WERI-Rb-1 (cell line): ENCODE measurements at regions not wholly inside any gene's neighbourhood (a gene's known extent, or its start where the extent isn't known, plus 50 kb on each side); places are given as distances from the start of the nearest gene placed in this dataset.

Experiments
- DNase-seq: peaks from one replicate; pipeline ENCODE4 v3.0.0-alpha.2; 2020
- H3K27ac ChIP-seq: fragments of 250-450 bp; sonication (Bioruptor Pico); 2 replicates; pipeline ENCODE4 v1.5.1; 2020; ENCODE audit warnings: mild to moderate bottlenecking, moderate library complexity
- H3K27me3 ChIP-seq: fragments of 250-450 bp; sonication (Bioruptor Pico); 2 replicates; pipeline ENCODE4 v1.5.1; 2021; ENCODE audit warnings: mild to moderate bottlenecking, low read depth, moderate library complexity; ENCODE audit not compliant: insufficient read depth, severe bottlenecking
- H3K36me3 ChIP-seq: fragments of 250-450 bp; sonication (Bioruptor Pico); 2 replicates; pipeline ENCODE4 v1.5.1; 2020; ENCODE audit warnings: mild to moderate bottlenecking, moderate library complexity
- H3K4me3 ChIP-seq: 2 replicates; pipeline ENCODE4 v1.5.1; 2011; ENCODE audit warnings: low read depth, mild to moderate bottlenecking, control low read depth, low read length
- H3K9me3 ChIP-seq: fragments of 250-450 bp; sonication (Bioruptor Pico); 2 replicates; pipeline ENCODE4 v1.5.1; 2021; ENCODE audit warnings: mild to moderate bottlenecking, moderate library complexity; ENCODE audit not compliant: severe bottlenecking
- TF ChIP-seq, protein P1 (sequence below): IDR thresholded peaks from 2 replicates; pipeline ENCODE4 v1.5.1; 2011; ENCODE audit warnings: low read depth, mild to moderate bottlenecking, control low read depth, inconsistent platforms, low read length

DNA sequence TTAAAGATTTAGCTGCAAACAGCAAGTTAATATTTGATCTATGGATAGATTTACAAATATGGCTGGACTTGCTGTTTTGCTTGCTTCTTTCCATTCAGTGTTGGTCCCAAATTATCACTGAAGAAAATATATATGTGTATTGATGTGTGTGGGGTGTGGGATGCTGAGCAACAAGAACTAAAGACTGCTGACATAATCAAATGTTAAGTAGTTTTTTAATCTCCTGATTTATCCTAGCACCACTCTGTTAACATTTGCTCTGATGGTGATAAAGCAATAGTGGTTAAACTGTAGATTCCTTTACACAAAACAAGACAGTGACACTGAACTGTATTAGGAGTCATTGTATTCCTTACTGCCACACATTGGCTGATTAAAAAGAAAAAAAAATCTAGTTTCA lies 1023.5 kb upstream of the B3GALT2 start:
- no peaks in the 10 kb centered on the region for H3K9me3 ChIP-seq
- H3K27ac ChIP-seq = no peak overlapping the region
- no peak for DNase-seq
- no peak overlapping the region for H3K4me3 ChIP-seq
- no peaks in the 10 kb centered on the region for H3K27me3 ChIP-seq
- no peaks in the 10 kb centered on the region for H3K36me3 ChIP-seq
- TF ChIP-seq, protein P1, sequence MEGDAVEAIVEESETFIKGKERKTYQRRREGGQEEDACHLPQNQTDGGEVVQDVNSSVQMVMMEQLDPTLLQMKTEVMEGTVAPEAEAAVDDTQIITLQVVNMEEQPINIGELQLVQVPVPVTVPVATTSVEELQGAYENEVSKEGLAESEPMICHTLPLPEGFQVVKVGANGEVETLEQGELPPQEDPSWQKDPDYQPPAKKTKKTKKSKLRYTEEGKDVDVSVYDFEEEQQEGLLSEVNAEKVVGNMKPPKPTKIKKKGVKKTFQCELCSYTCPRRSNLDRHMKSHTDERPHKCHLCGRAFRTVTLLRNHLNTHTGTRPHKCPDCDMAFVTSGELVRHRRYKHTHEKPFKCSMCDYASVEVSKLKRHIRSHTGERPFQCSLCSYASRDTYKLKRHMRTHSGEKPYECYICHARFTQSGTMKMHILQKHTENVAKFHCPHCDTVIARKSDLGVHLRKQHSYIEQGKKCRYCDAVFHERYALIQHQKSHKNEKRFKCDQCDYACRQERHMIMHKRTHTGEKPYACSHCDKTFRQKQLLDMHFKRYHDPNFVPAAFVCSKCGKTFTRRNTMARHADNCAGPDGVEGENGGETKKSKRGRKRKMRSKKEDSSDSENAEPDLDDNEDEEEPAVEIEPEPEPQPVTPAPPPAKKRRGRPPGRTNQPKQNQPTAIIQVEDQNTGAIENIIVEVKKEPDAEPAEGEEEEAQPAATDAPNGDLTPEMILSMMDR = no peak

DNA sequence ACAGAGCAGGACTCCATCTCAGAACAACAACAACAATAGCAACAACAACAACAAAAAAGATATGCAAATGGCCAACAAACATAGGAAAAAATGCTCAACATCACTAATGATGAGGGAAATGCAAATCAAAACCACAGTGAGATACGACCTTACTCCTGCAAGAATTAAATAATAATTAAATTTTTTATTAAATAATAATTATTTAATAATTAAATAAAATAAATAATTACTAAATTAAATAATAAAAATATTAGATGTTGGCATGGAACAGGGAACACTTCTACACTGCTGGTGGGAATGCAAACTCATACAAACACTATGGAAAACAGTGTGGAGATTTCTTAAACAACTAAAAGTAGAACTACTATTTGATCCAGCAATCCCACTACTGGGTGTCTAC lies 1022.3 kb upstream of the B3GALT2 start:
- no peak for DNase-seq
- H3K9me3 ChIP-seq = no peaks in the 10 kb centered on the region
- no peak overlapping the region for H3K4me3 ChIP-seq
- H3K36me3 ChIP-seq = no peaks in the 10 kb centered on the region
- H3K27ac ChIP-seq = no peak overlapping the region
- H3K27me3 ChIP-seq = no peaks in the 10 kb centered on the region
- TF ChIP-seq, protein P1 = no peak

DNA sequence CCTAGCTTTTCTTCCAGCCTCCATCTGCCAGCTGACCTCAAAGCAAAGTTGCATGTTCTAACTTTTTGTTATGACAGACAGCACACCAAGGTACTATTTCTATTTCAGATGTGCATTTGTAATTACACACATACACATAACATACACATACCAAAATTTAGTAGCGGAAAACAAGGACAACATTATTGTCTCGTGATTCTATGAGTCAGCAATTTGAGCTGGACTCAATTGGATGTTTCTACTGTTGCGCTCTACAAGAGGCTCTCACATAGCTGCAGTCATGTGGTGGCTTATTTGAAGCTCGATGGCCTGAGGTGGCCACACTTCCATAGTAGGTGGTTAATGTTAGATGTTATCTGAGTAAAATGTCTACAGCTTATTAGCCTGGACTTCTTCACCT lies 1010.1 kb upstream of the B3GALT2 start:
- no peak for DNase-seq
- H3K4me3 ChIP-seq = no peak overlapping the region
- no peaks in the 10 kb centered on the region for H3K9me3 ChIP-seq
- H3K27me3 ChIP-seq = no peaks in the 10 kb centered on the region
- TF ChIP-seq, protein P1 = no peak
- no peak overlapping the region for H3K27ac ChIP-seq
- H3K36me3 ChIP-seq = no peaks in the 10 kb centered on the region

DNA sequence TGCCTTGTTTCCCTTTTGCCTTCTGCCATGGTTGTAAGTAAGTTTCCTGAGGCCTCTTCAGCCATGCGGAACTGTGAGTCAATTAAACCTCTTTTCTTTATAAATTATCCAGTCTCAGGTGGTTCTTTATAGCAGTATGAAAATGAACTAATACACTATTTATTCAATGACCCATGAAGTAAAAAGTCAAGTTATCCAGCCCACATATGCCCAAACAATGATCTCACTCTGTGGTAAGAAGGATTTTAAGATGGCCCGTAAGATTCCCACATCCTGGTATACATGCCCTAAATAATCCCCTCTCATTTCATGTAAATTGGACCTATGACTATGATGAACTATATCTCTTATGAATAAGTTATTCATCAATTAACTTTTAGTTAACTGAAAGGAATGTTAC lies 1008.3 kb upstream of the B3GALT2 start:
- no peaks in the 10 kb centered on the region for H3K36me3 ChIP-seq
- H3K27me3 ChIP-seq = no peaks in the 10 kb centered on the region
- TF ChIP-seq, protein P1 = no peak
- DNase-seq = no peak
- no peaks in the 10 kb centered on the region for H3K9me3 ChIP-seq
- no peak overlapping the region for H3K27ac ChIP-seq
- no peak overlapping the region for H3K4me3 ChIP-seq

DNA sequence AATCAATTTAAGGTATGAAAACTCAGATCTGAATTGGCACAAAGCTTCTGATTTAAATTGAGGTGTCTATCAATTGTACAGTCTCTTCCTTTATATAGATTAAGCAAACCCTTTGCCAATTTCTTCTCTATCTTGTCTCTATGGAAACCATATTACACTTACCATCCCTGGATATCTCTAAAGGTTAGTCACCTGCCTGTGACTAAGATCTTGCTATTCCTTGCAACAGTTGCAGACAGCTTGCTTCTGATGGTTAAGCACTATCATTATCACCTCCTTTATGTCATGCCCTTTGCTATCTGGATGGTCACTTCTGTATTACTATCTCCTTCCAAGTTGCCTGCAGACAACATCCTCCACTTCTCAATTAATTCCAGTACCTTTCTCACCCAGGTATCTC lies 998.6 kb upstream of the B3GALT2 start:
- Histone ChIP-seq H3K36me3 (no peaks in the 10 kb centered on the region), H3K27me3 (no peaks in the 10 kb centered on the region), H3K4me3 (no peak overlapping the region), H3K27ac (no peak overlapping the region), H3K9me3 (no peaks in the 10 kb centered on the region)
- no peak for DNase-seq
- TF ChIP-seq, protein P1 = no peak

DNA sequence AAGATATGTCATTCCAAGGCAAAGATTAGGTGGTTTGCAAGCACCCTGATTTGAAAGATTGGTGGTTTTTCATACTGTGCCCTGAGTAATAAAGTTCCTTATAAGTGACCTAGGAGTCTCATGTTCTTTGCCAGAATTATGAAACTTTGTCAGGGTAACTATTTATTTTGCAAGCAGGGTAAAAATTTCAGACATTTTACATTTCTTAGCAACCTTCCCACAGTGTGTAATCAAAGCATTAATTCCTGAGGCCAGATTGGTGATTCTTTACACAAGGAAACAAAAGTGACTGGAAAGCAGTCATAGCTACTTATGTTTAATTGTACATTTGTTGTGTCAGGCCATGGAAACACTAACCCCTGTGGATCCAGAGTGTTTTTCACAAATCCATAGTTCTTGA lies 998.0 kb upstream of the B3GALT2 start:
- no peak for DNase-seq
- Histone ChIP-seq H3K4me3 (no peak overlapping the region), H3K9me3 (no peaks in the 10 kb centered on the region), H3K27me3 (no peaks in the 10 kb centered on the region), H3K36me3 (no peaks in the 10 kb centered on the region), H3K27ac (no peak overlapping the region)
- TF ChIP-seq, protein P1 = no peak
